HG02763 (cell line): ENCODE measurements at regions not wholly inside any gene's neighbourhood (a gene's known extent, or its start where the extent isn't known, plus 50 kb on each side); places are given as distances from the start of the nearest gene placed in this dataset.
"Not testable (repeated sequence)": the region's sequence is repeated elsewhere in the genome, so short reads cannot be mapped to it uniquely, and the experiment has no call there.

ENCODE experiments used
- ATAC-seq: cut with Tn5 transposase; IDR thresholded peaks from one replicate; pipeline ENCODE4 v1.9.1; 2021; ENCODE audit warnings: mild to moderate bottlenecking, moderate library complexity; ENCODE audit not compliant: unreplicated experiment

GRCh38 chr2:2906091-2906490 is 471.5 kb downstream of the EIPR1 start:
- ATAC-seq, result no peak

GRCh38 chr2:2904721-2905350 is 472.8 kb downstream of the EIPR1 start:
- ATAC-seq, result no peak

- no peak for ATAC-seq
Measured at GRCh38 chr2:2902547-2903281, 474.9 kb downstream of the EIPR1 start.

- peak; percentile 81 for ATAC-seq
Measured at GRCh38 chr2:2901384-2902345, 476.0 kb downstream of the EIPR1 start.

- ATAC-seq, result no peak
Measured at GRCh38 chr2:2899826-2900225, 477.8 kb downstream of the EIPR1 start.

GRCh38 chr2:2898744-2899143 is 478.9 kb downstream of the EIPR1 start:
- no peak for ATAC-seq

GRCh38 chr2:2896643-2897042 is 481.0 kb downstream of the EIPR1 start:
- no peak for ATAC-seq

- no peak for ATAC-seq
Measured at GRCh38 chr2:2896011-2896410, 481.6 kb downstream of the EIPR1 start.

GRCh38 chr2:2894011-2894410 is 483.6 kb downstream of the EIPR1 start:
- not testable (repeated sequence) for ATAC-seq

- ATAC-seq, result no peak
Measured at GRCh38 chr2:2892892-2893291, 484.7 kb downstream of the EIPR1 start.

GRCh38 chr2:2892378-2892777 is 485.2 kb downstream of the EIPR1 start:
- ATAC-seq, result no peak

- ATAC-seq, result no peak
Measured at GRCh38 chr2:2890901-2891300, 486.7 kb downstream of the EIPR1 start.

- ATAC-seq, result no peak
Measured at GRCh38 chr2:2890246-2890645, 487.4 kb downstream of the EIPR1 start.

GRCh38 chr2:2889646-2890045 is 488.0 kb downstream of the EIPR1 start:
- no peak for ATAC-seq

- ATAC-seq, result no peak
Measured at GRCh38 chr2:2889141-2889540, 488.5 kb downstream of the EIPR1 start.

GRCh38 chr2:2887772-2888387 is 489.7 kb downstream of the EIPR1 start:
- ATAC-seq, result no peak

GRCh38 chr2:2886922-2887321 is 490.7 kb downstream of the EIPR1 start:
- no peak for ATAC-seq

GRCh38 chr2:2881499-2881898 is 496.1 kb downstream of the EIPR1 start:
- no peak for ATAC-seq

GRCh38 chr2:2880938-2881337 is 496.7 kb downstream of the EIPR1 start:
- ATAC-seq, result no peak

- ATAC-seq, result peak; percentile 93
Measured at GRCh38 chr2:2879781-2880180, 497.8 kb downstream of the EIPR1 start.

GRCh38 chr2:2879071-2879470 is 498.5 kb downstream of the EIPR1 start:
- no peak for ATAC-seq
